Astrocyte of the cerebellum (primary cell): ENCODE measurements at regions not wholly inside any gene's neighbourhood (a gene's known extent, or its start where the extent isn't known, plus 50 kb on each side); places are given as distances from the start of the nearest gene placed in this dataset.

Experiments
- DNase-seq: peaks from one replicate; pipeline ENCODE4 v3.0.0-alpha.2; 2011; ENCODE audit warnings: low read depth
- H3K4me3 ChIP-seq: 2 replicates; pipeline ENCODE4 v1.5.1; 2011; ENCODE audit warnings: mild to moderate bottlenecking, low read depth, low read length, moderate library complexity
- in situ Hi-C: cut with HindIII; loops from 2 replicates; pipeline ENCODE4 v1.10.0; 2017; ENCODE audit warnings: low sequenced_read_pairs
- TF ChIP-seq, protein P1 (sequence below): IDR thresholded peaks from 2 replicates; pipeline ENCODE4 v1.5.1; 2012; ENCODE audit warnings: low read length, low read depth, moderate library complexity, mild to moderate bottlenecking; ENCODE audit errors: missing control alignments

DNA sequence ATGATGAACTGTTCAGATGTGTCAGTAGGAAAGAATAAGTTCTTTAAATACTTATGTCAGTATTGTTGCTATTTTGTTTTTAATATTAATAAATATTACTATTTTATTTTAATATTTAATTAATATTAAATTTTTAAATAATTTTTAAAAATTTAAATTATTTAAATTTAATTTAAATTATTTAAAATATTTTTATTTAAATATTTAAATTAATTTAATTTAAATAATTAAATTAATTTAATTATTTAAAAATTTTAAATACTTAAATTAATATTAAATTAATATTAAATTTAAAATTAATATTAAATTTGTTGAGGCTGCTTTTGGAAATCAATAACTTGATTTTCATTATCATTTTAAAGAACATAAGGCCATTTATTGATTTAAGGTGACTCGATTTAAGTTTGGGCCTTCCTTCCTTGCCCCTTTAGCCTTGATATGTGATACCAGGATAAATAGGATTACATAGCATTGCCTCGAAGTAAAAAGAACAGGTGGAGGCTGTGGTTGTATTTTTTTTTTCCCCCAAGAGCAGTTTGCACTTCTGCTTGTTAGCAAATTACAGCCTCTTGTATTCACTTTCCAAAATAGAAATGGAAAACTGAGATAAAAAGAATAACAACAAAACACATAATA, 915.2 kb downstream of the TTLL7 start:
- DNase-seq = no peak
- in situ Hi-C loops = no loop called here
- H3K4me3 ChIP-seq = no peak overlapping the region
- TF ChIP-seq, protein P1, sequence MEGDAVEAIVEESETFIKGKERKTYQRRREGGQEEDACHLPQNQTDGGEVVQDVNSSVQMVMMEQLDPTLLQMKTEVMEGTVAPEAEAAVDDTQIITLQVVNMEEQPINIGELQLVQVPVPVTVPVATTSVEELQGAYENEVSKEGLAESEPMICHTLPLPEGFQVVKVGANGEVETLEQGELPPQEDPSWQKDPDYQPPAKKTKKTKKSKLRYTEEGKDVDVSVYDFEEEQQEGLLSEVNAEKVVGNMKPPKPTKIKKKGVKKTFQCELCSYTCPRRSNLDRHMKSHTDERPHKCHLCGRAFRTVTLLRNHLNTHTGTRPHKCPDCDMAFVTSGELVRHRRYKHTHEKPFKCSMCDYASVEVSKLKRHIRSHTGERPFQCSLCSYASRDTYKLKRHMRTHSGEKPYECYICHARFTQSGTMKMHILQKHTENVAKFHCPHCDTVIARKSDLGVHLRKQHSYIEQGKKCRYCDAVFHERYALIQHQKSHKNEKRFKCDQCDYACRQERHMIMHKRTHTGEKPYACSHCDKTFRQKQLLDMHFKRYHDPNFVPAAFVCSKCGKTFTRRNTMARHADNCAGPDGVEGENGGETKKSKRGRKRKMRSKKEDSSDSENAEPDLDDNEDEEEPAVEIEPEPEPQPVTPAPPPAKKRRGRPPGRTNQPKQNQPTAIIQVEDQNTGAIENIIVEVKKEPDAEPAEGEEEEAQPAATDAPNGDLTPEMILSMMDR = no peak

DNA sequence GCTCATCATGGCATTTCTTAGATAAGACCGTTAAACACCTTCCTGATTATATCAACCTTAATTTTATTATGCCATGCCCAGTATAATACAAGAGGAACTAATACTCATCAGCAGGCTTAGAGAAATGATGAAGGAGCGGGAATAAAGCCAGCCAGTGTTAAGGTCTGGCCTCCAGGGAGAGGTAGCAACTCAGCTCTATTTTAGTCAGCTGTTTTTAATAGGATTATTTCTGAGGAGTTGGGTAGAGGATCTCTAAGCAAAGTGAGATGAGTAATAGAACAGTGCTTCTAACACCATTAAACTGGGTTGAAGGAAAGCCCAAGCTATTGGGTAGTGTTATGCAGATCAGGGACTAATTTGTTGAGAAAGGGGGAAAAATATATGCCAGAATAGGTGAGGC, 921.5 kb downstream of the TTLL7 start:
- no peak for DNase-seq
- in situ Hi-C loops = no loop called here
- TF ChIP-seq, protein P1 = no peak
- H3K4me3 ChIP-seq = no peak overlapping the region

DNA sequence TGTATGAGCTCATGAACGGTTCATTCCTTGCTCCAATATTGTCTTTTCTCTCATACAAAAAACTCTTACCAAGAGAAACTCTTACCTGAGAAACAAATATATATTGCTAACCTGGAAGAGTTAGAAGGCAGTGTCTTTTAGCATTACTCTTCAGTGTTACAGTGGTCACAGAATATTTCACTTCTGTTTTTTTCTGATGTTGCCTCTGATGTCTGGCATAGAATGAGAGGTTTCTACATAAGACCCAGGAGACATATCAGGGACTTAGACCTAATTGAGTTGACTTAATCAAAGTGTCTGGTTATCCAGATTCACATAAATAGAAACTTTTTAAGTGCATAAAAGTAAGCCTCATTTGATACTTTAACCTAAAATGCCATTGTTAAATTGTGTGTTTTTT, 923.8 kb downstream of the TTLL7 start:
- no peak overlapping the region for H3K4me3 ChIP-seq
- DNase-seq = no peak
- in situ Hi-C loops = no loop called here
- TF ChIP-seq, protein P1 = no peak

DNA sequence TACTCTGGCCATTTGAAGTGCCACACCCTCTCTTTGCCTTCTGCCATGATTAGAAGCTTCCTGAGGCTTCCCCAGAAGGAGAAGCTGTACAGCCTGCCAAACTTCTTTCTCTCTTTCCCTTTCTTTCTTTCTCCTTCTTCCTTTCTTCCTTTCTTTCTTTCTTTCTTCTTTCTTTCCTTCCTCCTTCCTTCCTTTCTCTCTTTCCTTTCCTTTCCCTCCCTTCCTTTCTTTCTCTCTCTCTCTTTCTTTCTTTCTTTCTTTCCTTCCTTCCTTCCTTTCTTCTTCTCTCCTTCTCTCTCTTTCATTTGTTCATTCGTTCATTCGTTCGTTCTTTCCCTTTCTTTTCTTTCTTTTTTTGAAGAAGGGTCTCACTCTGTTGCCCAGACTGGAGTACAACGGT, 931.0 kb downstream of the TTLL7 start:
- in situ Hi-C loops = loop anchor here (25.0 kb wide), 1 partner anchor 106 kb away; no protein-coding TSS in a partner anchor
- DNase-seq = no peak
- TF ChIP-seq, protein P1 = no peak
- no peak overlapping the region for H3K4me3 ChIP-seq

DNA sequence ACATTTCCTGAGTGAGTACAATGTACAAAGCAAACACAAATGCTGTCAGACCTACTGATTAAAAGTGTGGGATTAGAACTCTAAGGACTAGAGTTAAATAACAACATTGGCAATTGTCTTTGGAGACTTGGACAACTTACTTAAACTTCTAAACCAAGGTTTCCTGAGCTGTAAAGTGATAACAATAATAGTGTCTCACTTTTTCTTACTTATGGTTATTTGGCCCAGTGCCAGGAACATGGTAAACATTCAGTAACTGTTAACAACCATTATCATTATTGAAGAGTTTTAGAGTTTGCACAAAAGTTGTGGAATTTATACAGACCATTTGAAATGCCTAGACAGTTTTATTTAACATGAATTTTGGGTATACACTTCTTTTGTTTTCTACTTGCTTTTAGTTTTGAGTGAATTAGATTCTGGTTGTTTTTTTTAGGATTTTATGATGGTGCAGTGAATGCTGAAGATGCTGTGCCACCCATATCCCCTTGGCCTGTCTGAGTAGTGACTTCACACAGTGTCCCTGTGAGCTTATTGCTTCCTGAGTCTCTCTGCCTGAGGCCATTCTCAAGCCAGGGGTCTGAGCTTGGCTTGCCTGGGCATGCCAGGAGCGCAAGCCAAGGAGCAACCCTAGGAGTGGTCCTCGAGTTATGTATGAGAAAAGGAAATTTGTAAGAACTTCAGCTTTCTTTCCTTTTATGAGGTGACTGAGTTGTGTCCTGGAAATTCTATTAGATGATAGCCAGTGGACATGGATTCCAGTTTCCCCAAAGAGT, 932.8 kb downstream of the TTLL7 start:
- H3K4me3 ChIP-seq = no peak overlapping the region
- TF ChIP-seq, protein P1 = no peak
- in situ Hi-C loops = loop anchor here (25.0 kb wide), 1 partner anchor 104 kb away; no protein-coding TSS in a partner anchor
- no peak for DNase-seq

DNA sequence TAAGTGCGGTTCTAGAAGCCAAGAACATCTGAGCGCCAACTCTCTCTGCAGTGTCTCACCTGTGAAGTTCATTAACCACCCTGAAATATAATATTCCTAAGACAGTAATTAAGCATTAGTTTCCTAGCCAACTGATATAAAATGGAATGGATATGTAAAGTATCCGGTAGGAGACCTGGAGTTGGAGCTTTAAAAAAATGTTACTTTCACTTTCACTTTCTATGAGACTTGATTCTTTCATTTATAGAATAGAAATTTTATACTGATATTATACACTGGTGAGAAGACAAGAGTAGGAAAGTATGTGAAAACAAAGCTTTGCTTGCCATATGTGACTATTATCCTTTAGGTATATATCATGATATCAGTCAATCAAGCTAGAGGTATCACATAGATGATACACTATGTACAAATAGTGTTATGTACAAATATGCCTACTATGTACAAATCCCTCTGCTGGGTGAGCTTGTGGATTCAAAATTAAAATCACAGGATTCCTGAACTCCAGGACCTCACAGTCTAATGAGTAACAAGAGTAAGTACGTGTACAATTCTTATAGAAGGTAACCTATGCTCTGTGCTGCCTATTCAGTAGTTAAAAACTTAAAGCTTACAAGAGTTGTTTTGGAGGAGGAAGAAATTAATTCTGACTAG, 934.2 kb downstream of the TTLL7 start:
- no peak overlapping the region for H3K4me3 ChIP-seq
- in situ Hi-C loops = loop anchor here (25.0 kb wide), 1 partner anchor 102 kb away; no protein-coding TSS in a partner anchor
- DNase-seq = no peak
- TF ChIP-seq, protein P1 = no peak
